OCI-LY3 (cell line): ENCODE measurements at regions not wholly inside any gene's neighbourhood (a gene's known extent, or its start where the extent isn't known, plus 50 kb on each side); places are given as distances from the start of the nearest gene placed in this dataset.

Source experiments
- H2AFZ ChIP-seq: fragments of 200-600, 300-600 bp; shearing (Covaris generic); 2 replicates; pipeline ENCODE4 v1.6.0; 2014; ENCODE audit warnings: antibody characterized with exemption, low read depth, low read length
- H3K27ac ChIP-seq: fragments of 200-600, 300-600 bp; sonication (generic); 2 replicates; pipeline ENCODE4 v1.5.1; 2014; ENCODE audit warnings: mild to moderate bottlenecking, low read length, moderate library complexity, mixed read lengths
- H3K27me3 ChIP-seq: fragments of 200-600, 300-600 bp; sonication (generic); 2 replicates; pipeline ENCODE4 v1.6.1; 2014; ENCODE audit warnings: low read depth, low read length, mixed read lengths
- H3K36me3 ChIP-seq: fragments of 200-600, 300-600 bp; sonication (generic); replicated peaks from 2 replicates; pipeline ENCODE3; 2014; ENCODE audit warnings: low read depth, low read length, mixed read lengths
- H3K4me1 ChIP-seq: fragments of 300-600, 200-600 bp; sonication (generic); 2 replicates; pipeline ENCODE4 v1.6.1; 2014; ENCODE audit warnings: low read length, mixed read lengths
- H3K4me2 ChIP-seq: fragments of 200-600, 300-600 bp; sonication (generic); 2 replicates; pipeline ENCODE4 v1.6.1; 2014; ENCODE audit warnings: low read length, mixed read lengths
- H3K4me3 ChIP-seq: fragments of 300-600, 200-600 bp; sonication (generic); 2 replicates; pipeline ENCODE4 v1.5.1; 2014; ENCODE audit warnings: antibody characterized with exemption, mild to moderate bottlenecking, low read length, moderate library complexity
- H3K79me2 ChIP-seq: fragments of 300-600, 200-600 bp; shearing (Covaris generic); 2 replicates; pipeline ENCODE4 v1.6.1; 2014; ENCODE audit warnings: mild to moderate bottlenecking, low read length, mixed read lengths
- H3K9ac ChIP-seq: fragments of 300-600, 200-600 bp; shearing (Covaris generic); 2 replicates; pipeline ENCODE4 v1.6.0; 2014; ENCODE audit warnings: mild to moderate bottlenecking, low read length, moderate library complexity
- H3K9me3 ChIP-seq: fragments of 200-600, 300-600 bp; shearing (Covaris generic); 2 replicates; pipeline ENCODE4 v1.6.1; 2014; ENCODE audit warnings: low read length, mixed read lengths; ENCODE audit not compliant: insufficient read depth
- H4K20me1 ChIP-seq: fragments of 200-600, 300-600 bp; sonication (generic); 2 replicates; pipeline ENCODE4 v1.6.1; 2016; ENCODE audit warnings: low read length, mixed read lengths; ENCODE audit not compliant: insufficient read depth
- EZH2phosphoT487 ChIP-seq: fragments of 200-600 bp; shearing (Covaris generic); IDR thresholded peaks from 2 replicates; pipeline ENCODE4 v1.6.1; 2018; ENCODE audit warnings: antibody characterized with exemption, mixed run types, low read depth
- TF ChIP-seq, protein P1 (sequence below): fragments of 200-600, 300-600 bp; sonication (generic); IDR thresholded peaks from 2 replicates; pipeline ENCODE4 v1.5.1; 2014; ENCODE audit warnings: antibody characterized with exemption, low read length, low read depth

GRCh38 chr18:34280000-34280399 is 55.3 kb upstream of the NOL4 start:
- H3K4me3 ChIP-seq, result no peak overlapping the region
- no peaks in the 10 kb centered on the region for H3K79me2 ChIP-seq
- no peaks in the 10 kb centered on the region for H3K4me1 ChIP-seq
- no peaks in the 10 kb centered on the region for H3K27me3 ChIP-seq
- H3K36me3 ChIP-seq, result no peaks in the 10 kb centered on the region
- H2AFZ ChIP-seq, result no peak overlapping the region
- no peak overlapping the region for H3K27ac ChIP-seq
- H3K4me2 ChIP-seq, result no peak overlapping the region
- H4K20me1 ChIP-seq, result no peaks in the 10 kb centered on the region
- no peaks in the 10 kb centered on the region for H3K9me3 ChIP-seq
- TF ChIP-seq, protein P1, sequence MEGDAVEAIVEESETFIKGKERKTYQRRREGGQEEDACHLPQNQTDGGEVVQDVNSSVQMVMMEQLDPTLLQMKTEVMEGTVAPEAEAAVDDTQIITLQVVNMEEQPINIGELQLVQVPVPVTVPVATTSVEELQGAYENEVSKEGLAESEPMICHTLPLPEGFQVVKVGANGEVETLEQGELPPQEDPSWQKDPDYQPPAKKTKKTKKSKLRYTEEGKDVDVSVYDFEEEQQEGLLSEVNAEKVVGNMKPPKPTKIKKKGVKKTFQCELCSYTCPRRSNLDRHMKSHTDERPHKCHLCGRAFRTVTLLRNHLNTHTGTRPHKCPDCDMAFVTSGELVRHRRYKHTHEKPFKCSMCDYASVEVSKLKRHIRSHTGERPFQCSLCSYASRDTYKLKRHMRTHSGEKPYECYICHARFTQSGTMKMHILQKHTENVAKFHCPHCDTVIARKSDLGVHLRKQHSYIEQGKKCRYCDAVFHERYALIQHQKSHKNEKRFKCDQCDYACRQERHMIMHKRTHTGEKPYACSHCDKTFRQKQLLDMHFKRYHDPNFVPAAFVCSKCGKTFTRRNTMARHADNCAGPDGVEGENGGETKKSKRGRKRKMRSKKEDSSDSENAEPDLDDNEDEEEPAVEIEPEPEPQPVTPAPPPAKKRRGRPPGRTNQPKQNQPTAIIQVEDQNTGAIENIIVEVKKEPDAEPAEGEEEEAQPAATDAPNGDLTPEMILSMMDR, result no peak
- no peak for TF ChIP-seq EZH2phosphoT487
- no peak overlapping the region for H3K9ac ChIP-seq

DNA sequence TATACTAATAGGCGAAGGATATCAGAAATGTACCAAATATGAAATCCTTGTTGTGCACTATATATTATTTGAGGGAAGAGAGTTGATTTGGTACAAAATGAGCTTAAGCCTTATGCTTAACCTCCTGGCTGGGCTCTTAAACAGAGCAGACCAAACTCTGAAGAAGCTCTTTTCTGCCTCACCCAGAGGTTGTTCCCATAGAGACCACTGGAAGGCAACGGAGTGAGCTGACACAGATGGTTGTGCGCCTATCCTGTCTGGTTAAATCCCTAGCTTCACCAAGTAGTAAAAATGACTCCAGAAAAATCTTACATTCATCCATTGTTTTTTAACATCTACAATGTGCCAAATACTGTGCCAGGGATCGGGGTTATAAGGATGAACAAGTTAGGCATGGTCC is 55.9 kb upstream of the NOL4 start:
- TF ChIP-seq, protein P1, result no peak
- no peak for TF ChIP-seq EZH2phosphoT487
- Histone ChIP-seq H3K36me3 (no peaks in the 10 kb centered on the region), H3K27me3 (no peaks in the 10 kb centered on the region)

GRCh38 chr18:34281290-34281689 is 56.6 kb upstream of the NOL4 start:
- no peak overlapping the region for H2AFZ ChIP-seq
- H3K9ac ChIP-seq, result no peak overlapping the region
- H3K27me3 ChIP-seq, result no peaks in the 10 kb centered on the region
- no peak overlapping the region for H3K27ac ChIP-seq
- H3K36me3 ChIP-seq, result no peaks in the 10 kb centered on the region
- no peak for TF ChIP-seq EZH2phosphoT487
- TF ChIP-seq, protein P1, result no peak
- H3K4me1 ChIP-seq, result no peaks in the 10 kb centered on the region
- H3K4me3 ChIP-seq, result no peak overlapping the region
- H3K9me3 ChIP-seq, result no peaks in the 10 kb centered on the region
- no peak overlapping the region for H3K4me2 ChIP-seq
- H3K79me2 ChIP-seq, result no peaks in the 10 kb centered on the region
- H4K20me1 ChIP-seq, result no peaks in the 10 kb centered on the region

More for the DNA sequence above, 55.9 kb upstream of the NOL4 start:
- Histone ChIP-seq H3K4me3 (no peak overlapping the region), H3K9ac (no peak overlapping the region), H4K20me1 (no peaks in the 10 kb centered on the region), H2AFZ (no peak overlapping the region), H3K27ac (no peak overlapping the region), H3K9me3 (no peaks in the 10 kb centered on the region), H3K4me1 (no peaks in the 10 kb centered on the region), H3K4me2 (no peak overlapping the region), H3K79me2 (no peaks in the 10 kb centered on the region)

GRCh38 chr18:34281722-34282121 is 57.0 kb upstream of the NOL4 start:
- Histone ChIP-seq H3K27ac (no peak overlapping the region), H3K9ac (no peak overlapping the region), H4K20me1 (no peaks in the 10 kb centered on the region), H3K36me3 (no peaks in the 10 kb centered on the region), H3K27me3 (no peaks in the 10 kb centered on the region), H3K79me2 (no peaks in the 10 kb centered on the region), H3K4me2 (no peak overlapping the region), H3K4me1 (no peaks in the 10 kb centered on the region), H3K9me3 (no peaks in the 10 kb centered on the region), H2AFZ (no peak overlapping the region), H3K4me3 (no peak overlapping the region)
- TF ChIP-seq, protein P1, result no peak
- no peak for TF ChIP-seq EZH2phosphoT487
